Panc1 (cell line): ENCODE measurements at regions not wholly inside any gene's neighbourhood (a gene's known extent, or its start where the extent isn't known, plus 50 kb on each side); places are given as distances from the start of the nearest gene placed in this dataset.

Source experiments
- ATAC-seq: fragments of 200-7000 bp; cut with Tn5 transposase; 2 replicates; pipeline ENCODE4 v1.9.1; 2020; ENCODE audit warnings: mild to moderate bottlenecking, moderate library complexity
- BruUV-seq: library from RNA; stranded (reverse); fragments of 400-500 nt; replicated peaks from 2 replicates; lab custom pipeline; 2021; lab: Mats Ljungman, UMichigan
- CTCF ChIA-PET: fragments of 300-600 bp; sonication (Branson Sonifier 250); formaldehyde crosslinking; loops from one replicate; lab custom pipeline; 2022; ENCODE audit warnings: antibody characterized with exemption; lab: Charles Lee
- POLR2A ChIA-PET: fragments of 300-600 bp; sonication (Branson Sonifier 250); formaldehyde crosslinking; loops from one replicate; lab custom pipeline; 2022; ENCODE audit warnings: antibody characterized with exemption; lab: Charles Lee
- DNase-seq: peaks from one replicate; pipeline ENCODE4 v3.0.0-alpha.2; 2010; ENCODE audit warnings: low read depth, low spot score
- H3K27ac ChIP-seq: 2 replicates; pipeline ENCODE4 v1.5.1; 2011; ENCODE audit warnings: mild to moderate bottlenecking, low read length, inconsistent platforms
- H3K27me3 ChIP-seq: fragments of 200-500 bp; sonication (Bioruptor generic); 2 replicates; pipeline ENCODE4 v1.6.0; 2014; ENCODE audit warnings: low read length, inconsistent platforms; ENCODE audit not compliant: control insufficient read depth, insufficient read depth
- H3K36me3 ChIP-seq: fragments of 200-500 bp; sonication (Bioruptor generic); 2 replicates; pipeline ENCODE4 v1.5.1; 2014; ENCODE audit warnings: inconsistent platforms, mild to moderate bottlenecking, low read length, moderate library complexity; ENCODE audit not compliant: control insufficient read depth, insufficient read depth
- H3K4me1 ChIP-seq: 2 replicates; pipeline ENCODE4 v1.5.1; 2011; ENCODE audit warnings: inconsistent platforms, mild to moderate bottlenecking, low read length, moderate library complexity; ENCODE audit not compliant: control insufficient read depth, insufficient read depth
- H3K4me3 ChIP-seq, 2 experiments: 2 replicates each; pipeline ENCODE4 v1.5.1; 2011 to 2012; ENCODE audit warnings: low read depth in 2 of 2, low read length in 2 of 2, mild to moderate bottlenecking in 2 of 2, inconsistent platforms in 1 of 2, moderate library complexity in 1 of 2
- H3K9me3 ChIP-seq: fragments of 200-500 bp; sonication (Bioruptor generic); 2 replicates; pipeline ENCODE4 v1.5.1; 2014; ENCODE audit warnings: low read depth, mild to moderate bottlenecking, inconsistent platforms, low read length, moderate library complexity; ENCODE audit not compliant: control insufficient read depth, insufficient read depth
- CTCF ChIP-seq: fragments of 450-650 bp; IDR thresholded peaks from 2 replicates; pipeline ENCODE4 v1.5.1; 2017; ENCODE audit warnings: mild to moderate bottlenecking
- POLR2AphosphoS5 ChIP-seq: IDR thresholded peaks from 2 replicates; pipeline ENCODE4 v1.6.1; 2012; ENCODE audit warnings: mild to moderate bottlenecking, low read depth, low read length, moderate library complexity
- SIN3A ChIP-seq: IDR thresholded peaks from 2 replicates; pipeline ENCODE4 v1.6.1; 2012; ENCODE audit warnings: low read depth, mild to moderate bottlenecking, low read length, moderate library complexity, borderline replicate concordance; ENCODE audit not compliant: insufficient read depth
- TCF7L2 ChIP-seq: IDR thresholded peaks from 2 replicates; pipeline ENCODE4 v1.6.1; 2011; ENCODE audit warnings: mild to moderate bottlenecking, low read depth, low read length, inconsistent platforms
- in situ Hi-C: cut with HindIII; loops from 2 replicates; pipeline ENCODE4 v1.10.0; 2016; ENCODE audit warnings: low sequenced_read_pairs, low pct_unique_long_range_greater_than_20kb
- intact Hi-C: fragments of 100-400 bp; cut with micrococcal nuclease; formaldehyde crosslinking; loops from one replicate; pipeline ENCODE4 v1.10.0; 2022; ENCODE audit not compliant: unreplicated experiment
- TF ChIP-seq, protein P1 (sequence below), 2 experiments: IDR thresholded peaks; 2 replicates each; pipeline ENCODE4 v1.6.1; 2011 to 2012; ENCODE audit warnings: low read depth in 2 of 2, control low read depth in 1 of 2, low read length in 1 of 2, mild to moderate bottlenecking in 1 of 2, moderate library complexity in 1 of 2; ENCODE audit not compliant: insufficient read depth in 1 of 2

GRCh38 chr14:62082779-62083178, 320.6 kb downstream of the SNAPC1 start:
- in situ Hi-C loops = no loop called here
- ChIA-PET POLR2A (no interaction called here), CTCF (no interaction called here)
- Histone ChIP-seq H3K36me3 (no peaks in the 10 kb centered on the region), H3K4me1 (no peaks in the 10 kb centered on the region), H3K4me3 (no peak overlapping the region), H3K9me3 (no peaks in the 10 kb centered on the region), H3K27me3 (no peaks in the 10 kb centered on the region), H3K27ac (no peak overlapping the region)
- ATAC-seq (no peak), DNase-seq (no peak)
- no TSS peak for BruUV-seq
- TF ChIP-seq, protein P1, sequence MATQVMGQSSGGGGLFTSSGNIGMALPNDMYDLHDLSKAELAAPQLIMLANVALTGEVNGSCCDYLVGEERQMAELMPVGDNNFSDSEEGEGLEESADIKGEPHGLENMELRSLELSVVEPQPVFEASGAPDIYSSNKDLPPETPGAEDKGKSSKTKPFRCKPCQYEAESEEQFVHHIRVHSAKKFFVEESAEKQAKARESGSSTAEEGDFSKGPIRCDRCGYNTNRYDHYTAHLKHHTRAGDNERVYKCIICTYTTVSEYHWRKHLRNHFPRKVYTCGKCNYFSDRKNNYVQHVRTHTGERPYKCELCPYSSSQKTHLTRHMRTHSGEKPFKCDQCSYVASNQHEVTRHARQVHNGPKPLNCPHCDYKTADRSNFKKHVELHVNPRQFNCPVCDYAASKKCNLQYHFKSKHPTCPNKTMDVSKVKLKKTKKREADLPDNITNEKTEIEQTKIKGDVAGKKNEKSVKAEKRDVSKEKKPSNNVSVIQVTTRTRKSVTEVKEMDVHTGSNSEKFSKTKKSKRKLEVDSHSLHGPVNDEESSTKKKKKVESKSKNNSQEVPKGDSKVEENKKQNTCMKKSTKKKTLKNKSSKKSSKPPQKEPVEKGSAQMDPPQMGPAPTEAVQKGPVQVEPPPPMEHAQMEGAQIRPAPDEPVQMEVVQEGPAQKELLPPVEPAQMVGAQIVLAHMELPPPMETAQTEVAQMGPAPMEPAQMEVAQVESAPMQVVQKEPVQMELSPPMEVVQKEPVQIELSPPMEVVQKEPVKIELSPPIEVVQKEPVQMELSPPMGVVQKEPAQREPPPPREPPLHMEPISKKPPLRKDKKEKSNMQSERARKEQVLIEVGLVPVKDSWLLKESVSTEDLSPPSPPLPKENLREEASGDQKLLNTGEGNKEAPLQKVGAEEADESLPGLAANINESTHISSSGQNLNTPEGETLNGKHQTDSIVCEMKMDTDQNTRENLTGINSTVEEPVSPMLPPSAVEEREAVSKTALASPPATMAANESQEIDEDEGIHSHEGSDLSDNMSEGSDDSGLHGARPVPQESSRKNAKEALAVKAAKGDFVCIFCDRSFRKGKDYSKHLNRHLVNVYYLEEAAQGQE (IDR thresholded peaks at IDR 0.05; ENCODE audit: insufficient read depth in 1 of 2, low read depth in 2 of 2, low read length in 1 of 2) = no peak
- TF ChIP-seq CTCF (no peak), SIN3A (no peak), TCF7L2 (no peak), POLR2AphosphoS5 (no peak)
- intact Hi-C loops = no loop called here

DNA sequence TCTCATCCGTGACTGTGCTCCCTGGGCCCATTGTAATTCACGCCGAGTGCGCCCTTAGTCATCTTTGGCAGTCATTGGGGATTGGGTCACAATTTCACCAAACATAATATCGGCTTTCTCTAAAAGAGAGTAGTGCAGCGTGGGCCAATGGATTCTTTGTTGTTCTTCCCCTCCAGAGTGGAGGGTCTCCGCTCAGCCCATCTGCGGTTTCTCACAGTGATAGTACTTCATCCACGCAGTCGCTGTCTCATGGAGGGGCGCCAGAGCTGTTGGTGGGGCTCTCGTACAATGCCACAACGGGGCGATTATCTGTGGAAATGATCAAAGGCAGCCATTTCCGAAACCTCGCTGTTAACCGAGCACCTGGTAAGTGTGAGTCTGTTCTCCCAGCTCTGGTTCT, 321.8 kb downstream of the SNAPC1 start:
- BruUV-seq = no TSS peak
- no peaks in the 10 kb centered on the region for H3K4me1 ChIP-seq
- ATAC-seq = no peak
- intact Hi-C loops (no loop called here), in situ Hi-C loops (no loop called here)
- H3K27me3 ChIP-seq = no peaks in the 10 kb centered on the region
- H3K36me3 ChIP-seq = no peaks in the 10 kb centered on the region
- DNase-seq = no peak
- H3K9me3 ChIP-seq = no peaks in the 10 kb centered on the region
- no peak overlapping the region for H3K27ac ChIP-seq
- TF ChIP-seq SIN3A (no peak), POLR2AphosphoS5 (no peak), CTCF (no peak), TCF7L2 (no peak)
- TF ChIP-seq, protein P1 (IDR thresholded peaks at IDR 0.05; ENCODE audit: insufficient read depth in 1 of 2, low read depth in 2 of 2, low read length in 1 of 2) = no peak
- ChIA-PET POLR2A (no interaction called here), CTCF (no interaction called here)
- no peak overlapping the region for H3K4me3 ChIP-seq
